ENCODE measurements at regions not wholly inside any gene's neighbourhood (a gene's known extent, or its start where the extent isn't known, plus 50 kb on each side); places are given as distances from the start of the nearest gene placed in this dataset.

- CTCF ChIA-PET (ENCODE audit: low intra/inter-chr PET ratio, low total read pairs): no interaction called here
- POLR2A ChIA-PET: no interaction called here
- intact Hi-C loops (cut with micrococcal nuclease; ENCODE audit: unreplicated experiment) (no loop called here), in situ Hi-C loops (cut with HindIII; ENCODE audit: extremely low pct_ligation_motif_present, low pct_unique_long_range_greater_than_20kb) (no loop called here)
- FAIRE-seq: no peak
- ATAC-seq: no peak
- BruUV-seq (replicated peaks): no TSS peak
- no peaks in the 10 kb centered on the region for H3K9me3 ChIP-seq (ENCODE audit: low read length)
- H3K4me1 ChIP-seq (ENCODE audit: insufficient read depth, low read length): no peaks in the 10 kb centered on the region
- no peaks in the 10 kb centered on the region for H4K20me1 ChIP-seq (ENCODE audit: insufficient read depth, low read length)
- H3K27me3 ChIP-seq (ENCODE audit: control insufficient read depth in 1 of 2, insufficient read depth in 2 of 2, low read length in 2 of 2): peaks cover 0 to 6% of the 10 kb centered on the region in 2 experiments; a peak in 1 of 5 replicates
- no peak overlapping the region for H3K4me3 ChIP-seq (replicated peaks in 1 of 3; ENCODE audit: insufficient read depth in 1 of 3, low read depth in 2 of 3, low read length in 3 of 3)
- no peak overlapping the region for H2AFZ ChIP-seq (ENCODE audit: low read length)
- H3K36me3 ChIP-seq (replicated peaks in 1 of 2; ENCODE audit: control insufficient read depth in 1 of 2, insufficient read depth in 2 of 2, low read length in 2 of 2): no peaks in the 10 kb centered on the region
- no peak overlapping the region for H3K4me2 ChIP-seq (ENCODE audit: low read depth, low read length)
- H3K9ac ChIP-seq (ENCODE audit: insufficient read depth, low read depth, low read length): no peak overlapping the region
- TF ChIP-seq TCF7L2 (IDR thresholded peaks at IDR 0.05; ENCODE audit: low read depth, low read length) (no peak), ZBTB7A (CRISPR knock-in tag; IDR thresholded peaks at IDR 0.05) (no peak)
- no peak for DNase-seq (ENCODE audit: low spot score)
- no peak overlapping the region for H3K27ac ChIP-seq (ENCODE audit: extremely low read length, insufficient read depth, low read length)
- no peaks in the 10 kb centered on the region for H3K79me2 ChIP-seq (ENCODE audit: insufficient read depth, low read length)
Measured at GRCh38 chr2:177058747-177059146, 153.8 kb upstream of the HNRNPA3 start.

- no peaks in the 10 kb centered on the region for H3K36me3 ChIP-seq (replicated peaks in 1 of 2; ENCODE audit: control insufficient read depth in 1 of 2, insufficient read depth in 2 of 2, low read length in 2 of 2)
- no peaks in the 10 kb centered on the region for H4K20me1 ChIP-seq (ENCODE audit: insufficient read depth, low read length)
- no peak overlapping the region for H2AFZ ChIP-seq (ENCODE audit: low read length)
- POLR2A ChIA-PET: no interaction called here
- H3K27me3 ChIP-seq (ENCODE audit: control insufficient read depth in 1 of 2, insufficient read depth in 2 of 2, low read length in 2 of 2): peaks cover 0 to 6% of the 10 kb centered on the region in 2 experiments; a peak in 1 of 5 replicates
- intact Hi-C loops (cut with micrococcal nuclease; ENCODE audit: unreplicated experiment) (no loop called here), in situ Hi-C loops (cut with HindIII; ENCODE audit: extremely low pct_ligation_motif_present, low pct_unique_long_range_greater_than_20kb) (no loop called here)
- H3K4me2 ChIP-seq (ENCODE audit: low read depth, low read length): no peak overlapping the region
- H3K79me2 ChIP-seq (ENCODE audit: insufficient read depth, low read length): no peaks in the 10 kb centered on the region
- H3K9ac ChIP-seq (ENCODE audit: insufficient read depth, low read depth, low read length): no peak overlapping the region
- no peak for ATAC-seq
- no peak for DNase-seq (ENCODE audit: low spot score)
- H3K9me3 ChIP-seq (ENCODE audit: low read length): no peaks in the 10 kb centered on the region
- no peak overlapping the region for H3K4me3 ChIP-seq (replicated peaks in 1 of 3; ENCODE audit: insufficient read depth in 1 of 3, low read depth in 2 of 3, low read length in 3 of 3)
- CTCF ChIA-PET (ENCODE audit: low intra/inter-chr PET ratio, low total read pairs): no interaction called here
- 13% methylated on average over 6 of the region's 6 CpGs for WGBS (ENCODE audit: low lambda C conversion rate)
- no peaks in the 10 kb centered on the region for H3K4me1 ChIP-seq (ENCODE audit: insufficient read depth, low read length)
- H3K27ac ChIP-seq (ENCODE audit: extremely low read length, insufficient read depth, low read length): no peak overlapping the region
- FAIRE-seq: no peak
- no peak for TF ChIP-seq ZNF7 (CRISPR knock-in tag; IDR thresholded peaks at IDR 0.05)
- no TSS peak for BruUV-seq (replicated peaks)
Measured at GRCh38 chr2:177059293-177059692, 153.3 kb upstream of the HNRNPA3 start.

- no peaks in the 10 kb centered on the region for H3K4me1 ChIP-seq (ENCODE audit: insufficient read depth, low read length)
- no peaks in the 10 kb centered on the region for H3K36me3 ChIP-seq (replicated peaks in 1 of 2; ENCODE audit: control insufficient read depth in 1 of 2, insufficient read depth in 2 of 2, low read length in 2 of 2)
- no peaks in the 10 kb centered on the region for H3K9me3 ChIP-seq (ENCODE audit: low read length)
- intact Hi-C loops (cut with micrococcal nuclease; ENCODE audit: unreplicated experiment) (no loop called here), in situ Hi-C loops (cut with HindIII; ENCODE audit: extremely low pct_ligation_motif_present, low pct_unique_long_range_greater_than_20kb) (no loop called here)
- no peak overlapping the region for H3K4me2 ChIP-seq (ENCODE audit: low read depth, low read length)
- no peak overlapping the region for H3K9ac ChIP-seq (ENCODE audit: insufficient read depth, low read depth, low read length)
- no peak for ATAC-seq
- TF ChIP-seq ZNF354B (CRISPR knock-in tag; IDR thresholded peaks at IDR 0.05) (no peak), BCL6 (CRISPR knock-in tag; IDR thresholded peaks at IDR 0.05) (no peak), ZNF597 (CRISPR knock-in tag; IDR thresholded peaks at IDR 0.05) (no peak), ZNF660 (CRISPR knock-in tag; IDR thresholded peaks at IDR 0.05; ENCODE audit: borderline replicate concordance, low read depth) (no peak), ZNF317 (CRISPR knock-in tag; IDR thresholded peaks at IDR 0.05) (no peak), ZNF558 (CRISPR knock-in tag; IDR thresholded peaks at IDR 0.05; ENCODE audit: borderline replicate concordance) (no peak), CENPX (CRISPR knock-in tag; IDR thresholded peaks at IDR 0.05) (no peak), NPAS2 (CRISPR knock-in tag; IDR thresholded peaks at IDR 0.05; ENCODE audit: borderline replicate concordance) (no peak), TFDP2 (CRISPR knock-in tag; IDR thresholded peaks at IDR 0.05) (no peak)
- no peak overlapping the region for H3K4me3 ChIP-seq (replicated peaks in 1 of 3; ENCODE audit: insufficient read depth in 1 of 3, low read depth in 2 of 3, low read length in 3 of 3)
- FAIRE-seq: no peak
- no peaks in the 10 kb centered on the region for H3K27me3 ChIP-seq (ENCODE audit: control insufficient read depth in 1 of 2, insufficient read depth in 2 of 2, low read length in 2 of 2)
- CTCF ChIA-PET (ENCODE audit: low intra/inter-chr PET ratio, low total read pairs): no interaction called here
- H3K79me2 ChIP-seq (ENCODE audit: insufficient read depth, low read length): no peaks in the 10 kb centered on the region
- 0% methylated on average over 1 of the region's 1 CpG for WGBS (ENCODE audit: low lambda C conversion rate)
- H3K27ac ChIP-seq (ENCODE audit: extremely low read length, insufficient read depth, low read length): no peak overlapping the region
- no peaks in the 10 kb centered on the region for H4K20me1 ChIP-seq (ENCODE audit: insufficient read depth, low read length)
- no peak for DNase-seq (ENCODE audit: low spot score)
- POLR2A ChIA-PET: no interaction called here
- H2AFZ ChIP-seq (ENCODE audit: low read length): no peak overlapping the region
- no TSS peak for BruUV-seq (replicated peaks)
Measured at GRCh38 chr2:177063331-177063730, 149.3 kb upstream of the HNRNPA3 start.

All from HepG2 (cell line).